A549 (cell line): ENCODE measurements at regions not wholly inside any gene's neighbourhood (a gene's known extent, or its start where the extent isn't known, plus 50 kb on each side); places are given as distances from the start of the nearest gene placed in this dataset.

Experiments used
- ATAC-seq, 2 experiments: fragments of 200-7000 bp in 1 of 2; fragments of >200 bp in 1 of 2; cut with Nextera tagmentation in 1 of 2; cut with Tn5 transposase in 1 of 2; 3 replicates each; pipeline versions ENCODE4 v1.8.0 to v1.9.1; 2018 to 2020; ENCODE audit warnings: mild to moderate bottlenecking in 1 of 2, moderate library complexity in 1 of 2
- CTCF ChIA-PET: fragments of 300-600 bp; sonication (Branson Sonifier 250); formaldehyde crosslinking; extraction: SDS; loops from one replicate; lab custom pipeline; 2021; ENCODE audit warnings: antibody characterized with exemption, inconsistent platforms; lab: Yijun Ruan, JAX
- POLR2A ChIA-PET: fragments of 350-600 bp; formaldehyde crosslinking; extraction: SDS; loops from one replicate; lab custom pipeline; 2021; ENCODE audit warnings: antibody characterized with exemption, inconsistent platforms; lab: Yijun Ruan, JAX
- DNase-seq, 2 experiments: peaks; one replicate each; pipeline versions ENCODE4 v3.0.0 to v3.0.0-alpha.2; 2011 to 2016; ENCODE audit warnings: low read depth in 1 of 2, low spot score in 1 of 2
- FAIRE-seq: peaks from 2 replicates; lab custom pipeline; 2011; peaks lifted over from hg19 to GRCh38; lab: Jason Lieb, UNC
- H3K27ac ChIP-seq, 2 experiments: fragments of >200 bp; sonication (Bioruptor Twin); formaldehyde crosslinking; 3 replicates each; pipeline ENCODE4 v1.5.1; 2016 to 2017
- H3K4me1 ChIP-seq: fragments of >200 bp; sonication (Bioruptor Twin); formaldehyde crosslinking; 3 replicates; pipeline ENCODE4 v1.6.1; 2016
- H3K4me2 ChIP-seq: fragments of >200 bp; sonication (Bioruptor Twin); formaldehyde crosslinking; 3 replicates; pipeline ENCODE4 v1.6.1; 2016
- H3K4me3 ChIP-seq: fragments of >200 bp; sonication (Bioruptor Twin); formaldehyde crosslinking; 3 replicates; pipeline ENCODE4 v1.5.1; 2016
- H3K9me3 ChIP-seq: fragments of >200 bp; sonication (Bioruptor Twin); formaldehyde crosslinking; 3 replicates; pipeline ENCODE4 v1.6.1; 2016
- BCL3 ChIP-seq: fragments of >200 bp; sonication (Bioruptor Twin); formaldehyde crosslinking; IDR thresholded peaks from 3 replicates; pipeline ENCODE4 v1.6.1; 2016
- BHLHE40 ChIP-seq: IDR thresholded peaks from 2 replicates; pipeline ENCODE4 v1.6.1; 2012; ENCODE audit warnings: low read depth, low read length, inconsistent platforms
- CBX2 ChIP-seq: fragments of 200-600 bp; sonication (generic); IDR thresholded peaks from 2 replicates; pipeline ENCODE4 v1.6.1; 2016; ENCODE audit warnings: low read depth, mild to moderate bottlenecking, borderline replicate concordance
- CBX8 ChIP-seq: fragments of 200-600 bp; sonication (generic); IDR thresholded peaks from 2 replicates; pipeline ENCODE4 v1.6.1; 2016
- CTCF ChIP-seq: fragments of >200 bp; sonication (Bioruptor Twin); formaldehyde crosslinking; IDR thresholded peaks from 3 replicates; pipeline ENCODE4 v1.5.1; 2016
- EHMT2 ChIP-seq: fragments of 200-600 bp; sonication (generic); IDR thresholded peaks from 2 replicates; pipeline ENCODE4 v1.6.1; 2016; ENCODE audit warnings: antibody characterized with exemption, low read depth, mild to moderate bottlenecking, moderate library complexity
- FOSB ChIP-seq: fragments of 250-450 bp; sonication (Bioruptor Pico); IDR thresholded peaks from 2 replicates; pipeline ENCODE4 v1.5.0; 2020; ENCODE audit warnings: mild to moderate bottlenecking, moderate library complexity
- FOSL2 ChIP-seq, 2 experiments: fragments of 450-650 bp in 1 of 2; fragments of >200 bp in 1 of 2; sonication (Bioruptor Twin) in 1 of 2; formaldehyde crosslinking; IDR thresholded peaks; 2 replicates each; pipeline versions ENCODE4 v1.5.0 to v1.6.1; 2016 to 2020; ENCODE audit warnings: mild to moderate bottlenecking in 1 of 2, moderate library complexity in 1 of 2
- FOXS1 ChIP-seq: fragments of 250-450 bp; sonication (Bioruptor Pico); IDR thresholded peaks from 2 replicates; pipeline ENCODE4 v1.5.0; 2020; ENCODE audit warnings: mild to moderate bottlenecking, moderate library complexity
- GATA3 ChIP-seq: IDR thresholded peaks from 2 replicates; pipeline ENCODE4 v1.6.1; 2012; ENCODE audit warnings: borderline replicate concordance
- HOXB5 ChIP-seq: fragments of 250-450 bp; sonication (Bioruptor Pico); IDR thresholded peaks from 2 replicates; pipeline ENCODE4 v1.5.0; 2020; ENCODE audit warnings: mild to moderate bottlenecking, moderate library complexity
- JUN ChIP-seq, 2 experiments: fragments of >200 bp; sonication (Bioruptor Twin); formaldehyde crosslinking; IDR thresholded peaks; 2 replicates in 1 of 2; 3 replicates in 1 of 2; pipeline ENCODE4 v1.6.1; 2016 to 2017
- KDM1A ChIP-seq: fragments of 200-600 bp; sonication (generic); IDR thresholded peaks from 2 replicates; pipeline ENCODE4 v1.6.1; 2016; ENCODE audit warnings: low read depth, mild to moderate bottlenecking
- MAFK ChIP-seq: fragments of 450-650 bp; IDR thresholded peaks from 2 replicates; pipeline ENCODE4 v1.6.1; 2014; ENCODE audit not compliant: partially characterized antibody
- MAZ ChIP-seq: fragments of 150-350 bp; IDR thresholded peaks from 2 replicates; pipeline ENCODE4 v1.6.1; 2014; ENCODE audit warnings: antibody characterized with exemption, low read depth, low read length, borderline replicate concordance
- NFE2L2 ChIP-seq: fragments of 150-350 bp; conservative IDR thresholded peaks from 2 replicates; pipeline ENCODE4 v1.6.1; 2014; ENCODE audit warnings: low read length
- NPAS2 ChIP-seq: fragments of 250-450 bp; sonication (Bioruptor Pico); IDR thresholded peaks from 2 replicates; pipeline ENCODE4 v1.8.0; 2022; ENCODE audit warnings: mild to moderate bottlenecking, moderate library complexity, borderline replicate concordance
- PBX3 ChIP-seq: IDR thresholded peaks from 2 replicates; pipeline ENCODE4 v1.6.1; 2012
- POLR2AphosphoS2 ChIP-seq: conservative IDR thresholded peaks from 2 replicates; pipeline ENCODE4 v1.6.1; 2012; ENCODE audit warnings: low read length, improper control_type of control experiment, inconsistent platforms
- RAD21 ChIP-seq, 2 experiments: fragments of >200 bp in 1 of 2; sonication (Bioruptor Twin) in 1 of 2; formaldehyde crosslinking in 1 of 2; IDR thresholded peaks in 1 of 2; conservative IDR thresholded peaks in 1 of 2; 2 replicates in 1 of 2; 3 replicates in 1 of 2; pipeline ENCODE4 v1.6.1; 2012 to 2018; ENCODE audit warnings: inconsistent platforms in 1 of 2
- RARB ChIP-seq: fragments of 250-450 bp; sonication (Bioruptor Pico); IDR thresholded peaks from 2 replicates; pipeline ENCODE4 v1.8.0; 2021; ENCODE audit warnings: mild to moderate bottlenecking, moderate library complexity
- RCOR1 ChIP-seq: fragments of 150-350 bp; IDR thresholded peaks from 2 replicates; pipeline ENCODE4 v1.6.1; 2014; ENCODE audit warnings: antibody characterized with exemption, low read length, low read depth
- RNF2 ChIP-seq: fragments of 200-600 bp; sonication (generic); IDR thresholded peaks from 2 replicates; pipeline ENCODE4 v1.6.1; 2016; ENCODE audit warnings: low read depth, mild to moderate bottlenecking, antibody characterized with exemption, moderate library complexity, borderline replicate concordance
- SMC3 ChIP-seq: fragments of >200 bp; sonication (Bioruptor Twin); formaldehyde crosslinking; IDR thresholded peaks from 3 replicates; pipeline ENCODE4 v1.6.1; 2018; ENCODE audit warnings: inconsistent platforms
- SREBF2 ChIP-seq: fragments of 450-650 bp; IDR thresholded peaks from 2 replicates; pipeline ENCODE4 v1.6.1; 2014; ENCODE audit warnings: mild to moderate bottlenecking, moderate library complexity
- TP53 ChIP-seq: fragments of 250-450 bp; sonication (Bioruptor Pico); IDR thresholded peaks from 2 replicates; pipeline ENCODE4 v1.5.0; 2021; ENCODE audit warnings: mild to moderate bottlenecking, moderate library complexity
- ZNF302 ChIP-seq: fragments of 250-450 bp; sonication (Bioruptor Pico); IDR thresholded peaks from 2 replicates; pipeline ENCODE4 v1.9.0; 2021; ENCODE audit warnings: inconsistent platforms, mild to moderate bottlenecking, moderate library complexity
- ZSCAN20 ChIP-seq: fragments of 250-450 bp; sonication (Bioruptor Pico); IDR thresholded peaks from 2 replicates; pipeline ENCODE4 v1.8.0; 2022; ENCODE audit warnings: mild to moderate bottlenecking, moderate library complexity
- WGBS: methylation state at CpG from one replicate; pipeline ENCODE4 v1.1.6; 2017; ENCODE audit errors: missing lambda C conversion rate; 5-methylcytosine and 5-hydroxymethylcytosine counted together
- TF ChIP-seq, protein P1 (sequence below): IDR thresholded peaks from 2 replicates; pipeline ENCODE4 v1.6.1; 2012; ENCODE audit warnings: low read depth, borderline replicate concordance

GRCh38 chr6:119547024-119547423 is 197.5 kb upstream of the MAN1A1 start (continued):
- TF ChIP-seq PBX3 (no peak), RARB (CRISPR knock-in tag) (no peak), FOSL2 (IDR thresholded peaks at IDR 0.05) (no peak), FOSL2 (CRISPR knock-in tag; IDR thresholded peaks at IDR 0.05) (no peak), TP53 (CRISPR knock-in tag) (no peak), KDM1A (no peak), FOSB (CRISPR knock-in tag) (no peak)

DNA sequence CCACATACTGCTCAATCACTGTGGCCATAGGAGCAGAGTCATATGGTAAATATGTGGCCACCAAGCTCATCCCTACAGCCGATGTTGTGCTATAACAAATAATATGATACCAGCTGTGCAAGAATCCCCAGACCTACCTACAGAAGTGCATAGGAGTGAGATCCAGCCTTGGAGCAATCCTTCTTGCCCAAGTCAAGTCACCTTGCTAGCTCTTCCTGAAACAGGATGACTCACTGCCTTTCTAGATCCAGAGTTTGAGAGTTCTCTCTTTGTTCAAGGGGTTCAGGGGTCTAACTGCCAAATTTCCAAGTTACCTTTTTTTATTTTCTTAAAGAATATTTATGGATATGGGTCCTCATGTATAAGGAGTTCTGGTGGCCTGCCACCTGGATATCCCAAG is 195.7 kb upstream of the MAN1A1 start:
- no peak for ATAC-seq
- WGBS = 56% methylated on average over 1 of the region's 1 CpG
- FAIRE-seq = no peak
- Histone ChIP-seq H3K4me3 (no peak overlapping the region), H3K27ac (no peak overlapping the region), H3K4me2 (no peak overlapping the region), H3K4me1 (no peaks in the 10 kb centered on the region), H3K9me3 (no peaks in the 10 kb centered on the region)
- TF ChIP-seq BCL3 (no peak), FOXS1 (no peak), PBX3 (no peak), JUN (IDR thresholded peaks at IDR 0.05) (no peak), HOXB5 (CRISPR knock-in tag) (no peak), CTCF (no peak), RCOR1 (no peak), POLR2AphosphoS2 (no peak), NPAS2 (CRISPR knock-in tag) (no peak), ZNF302 (no peak), FOSL2 (IDR thresholded peaks at IDR 0.05) (no peak), FOSL2 (CRISPR knock-in tag; IDR thresholded peaks at IDR 0.05) (no peak), MAFK (no peak)
- TF ChIP-seq, protein P1, sequence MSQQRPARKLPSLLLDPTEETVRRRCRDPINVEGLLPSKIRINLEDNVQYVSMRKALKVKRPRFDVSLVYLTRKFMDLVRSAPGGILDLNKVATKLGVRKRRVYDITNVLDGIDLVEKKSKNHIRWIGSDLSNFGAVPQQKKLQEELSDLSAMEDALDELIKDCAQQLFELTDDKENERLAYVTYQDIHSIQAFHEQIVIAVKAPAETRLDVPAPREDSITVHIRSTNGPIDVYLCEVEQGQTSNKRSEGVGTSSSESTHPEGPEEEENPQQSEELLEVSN = no peak
- POLR2A ChIA-PET = no interaction called here
- no peak for DNase-seq
- CTCF ChIA-PET = no interaction called here

DNA sequence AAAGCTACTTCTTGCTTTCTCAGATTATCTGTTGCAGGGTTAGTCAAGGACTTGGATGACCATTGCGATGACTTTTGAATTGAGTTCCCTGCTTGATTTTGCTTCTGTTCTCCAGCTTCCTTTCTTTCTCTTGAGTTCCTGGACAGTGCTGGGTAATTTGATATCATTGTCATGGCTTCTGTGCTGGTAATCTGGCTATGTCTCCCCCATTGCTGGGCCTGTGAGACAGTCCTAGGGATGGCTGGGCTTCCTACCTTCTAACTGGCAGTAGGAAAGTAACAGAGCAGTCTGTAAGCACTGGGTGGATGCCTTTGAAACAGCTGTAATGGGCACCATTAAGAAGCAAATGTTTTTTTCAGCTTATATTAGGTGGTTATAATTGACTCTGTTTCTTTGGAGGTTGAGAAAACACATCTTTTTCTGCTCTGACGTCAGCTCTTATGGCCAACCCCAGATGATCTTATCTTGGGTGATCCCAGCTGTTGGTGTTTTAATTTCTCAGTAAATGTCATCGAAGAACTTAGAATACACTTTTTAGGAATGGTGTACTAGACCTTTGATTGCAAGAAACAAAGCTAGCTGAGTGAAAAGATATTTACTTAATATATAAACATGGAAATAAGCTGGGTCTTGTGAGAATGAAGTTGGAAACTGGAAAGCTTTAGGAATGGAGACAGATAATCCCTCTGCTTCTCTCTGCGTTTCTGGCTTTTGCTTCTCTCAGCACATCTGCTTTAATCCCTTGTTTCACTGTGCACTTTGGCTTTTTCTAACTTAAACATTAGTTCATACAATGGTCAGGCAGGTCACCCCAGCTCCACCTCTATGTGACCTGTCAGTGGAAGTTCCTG is 195.0 kb upstream of the MAN1A1 start:
- H3K9me3 ChIP-seq = no peaks in the 10 kb centered on the region
- 25% methylated on average over 4 of the region's 4 CpGs for WGBS
- H3K4me3 ChIP-seq = no peak overlapping the region
- no peak overlapping the region for H3K27ac ChIP-seq
- CTCF ChIA-PET = no interaction called here
- DNase-seq = no peak
- no peak for ATAC-seq
- FAIRE-seq = no peak
- no peaks in the 10 kb centered on the region for H3K4me1 ChIP-seq
- POLR2A ChIA-PET = no interaction called here
- H3K4me2 ChIP-seq = no peak overlapping the region
- TF ChIP-seq NPAS2 (CRISPR knock-in tag) (no peak), RNF2 (no peak), MAZ (no peak), CBX2 (no peak), GATA3 (no peak), CBX8 (no peak), BHLHE40 (no peak), EHMT2 (no peak), BCL3 (no peak), RAD21 (conservative IDR thresholded peaks at IDR 0.05 in 1 of 2, IDR thresholded peaks at IDR 0.05 in 1 of 2) (no peak), NFE2L2 (no peak), SMC3 (no peak), ZSCAN20 (CRISPR knock-in tag) (no peak), SREBF2 (no peak)
